H1 (cell line): ENCODE measurements at regions not wholly inside any gene's neighbourhood (a gene's known extent, or its start where the extent isn't known, plus 50 kb on each side); places are given as distances from the start of the nearest gene placed in this dataset.

Source experiments
- CBX5 ChIP-seq: fragments of 300-800, 300-1000 bp; sonication (generic); IDR thresholded peaks from 2 replicates; pipeline ENCODE4 v1.7.1; 2016; ENCODE audit warnings: antibody characterized with exemption, low read length, low read depth
- CHD7 ChIP-seq: fragments of 300-600 bp; sonication (generic); IDR thresholded peaks from 2 replicates; pipeline ENCODE4 v1.7.1; 2012; ENCODE audit warnings: low read length, moderate library complexity, mild to moderate bottlenecking, inconsistent platforms; ENCODE audit not compliant: insufficient replicate concordance
- E2F6 ChIP-seq: IDR thresholded peaks from 2 replicates; pipeline ENCODE4 v1.6.1; 2012; ENCODE audit warnings: inconsistent platforms
- EGR1 ChIP-seq: IDR thresholded peaks from 2 replicates; pipeline ENCODE4 v1.6.1; 2011; ENCODE audit warnings: low read depth, low read length, borderline replicate concordance
- FOSL1 ChIP-seq: IDR thresholded peaks from 2 replicates; pipeline ENCODE4 v1.6.1; 2011; ENCODE audit warnings: mild to moderate bottlenecking, low read depth, low read length, moderate library complexity; ENCODE audit not compliant: insufficient read depth
- RBBP5 ChIP-seq: IDR thresholded peaks from 2 replicates; pipeline ENCODE4 v1.7.1; 2012; ENCODE audit warnings: low read depth, mild to moderate bottlenecking, inconsistent platforms, low read length, moderate library complexity, borderline replicate concordance
- SIN3A ChIP-seq, 2 experiments: IDR thresholded peaks in 1 of 2; conservative IDR thresholded peaks in 1 of 2; 2 replicates each; pipeline ENCODE4 v1.6.1; 2011 to 2012; ENCODE audit warnings: low read length in 2 of 2, improper control_type of control experiment in 1 of 2, low read depth in 1 of 2, mild to moderate bottlenecking in 1 of 2
- SUZ12 ChIP-seq: fragments of 200-600 bp; sonication (generic); IDR thresholded peaks from 2 replicates; pipeline ENCODE4 v1.6.1; 2012; ENCODE audit warnings: mild to moderate bottlenecking, inconsistent platforms, low read length, moderate library complexity, mixed read lengths
- ZNF274 ChIP-seq: IDR thresholded peaks from 2 replicates; pipeline ENCODE4 v1.7.0; 2012; ENCODE audit warnings: low read length, borderline replicate concordance; ENCODE audit errors: extremely low read depth

- no peak for TF ChIP-seq E2F6
- TF ChIP-seq RBBP5: no peak
- no peak for TF ChIP-seq SIN3A (conservative IDR thresholded peaks at IDR 0.05 in 1 of 2, IDR thresholded peaks at IDR 0.05 in 1 of 2; ENCODE audit: low read depth in 1 of 2, low read length in 2 of 2)
- no peak for TF ChIP-seq ZNF274
- no peak for TF ChIP-seq CBX5
- no peak for TF ChIP-seq CHD7
- no peak for TF ChIP-seq FOSL1
- no peak for TF ChIP-seq SUZ12
- no peak for TF ChIP-seq EGR1
Measured at GRCh38 chr3:109918740-109919139, 581.4 kb upstream of the DPPA4 start (continued).
